ENCODE measurements at regions not wholly inside any gene's neighbourhood (a gene's known extent, or its start where the extent isn't known, plus 50 kb on each side); places are given as distances from the start of the nearest gene placed in this dataset.

GRCh38 chr12:114838480-114838879 is 154.5 kb upstream of the TBX3 start (continued):
- no peak for TF ChIP-seq CHD7 (IDR thresholded peaks at IDR 0.05; ENCODE audit: insufficient replicate concordance, low read length)
- TF ChIP-seq NRF1 (IDR thresholded peaks at IDR 0.05; ENCODE audit: low read depth, low read length), result no peak
- TF ChIP-seq YY1 (IDR thresholded peaks at IDR 0.05; ENCODE audit: low read depth, low read length), result 0 out of 2 replicates have a peak, but pooled peaks have one; percentile 7
- no peak for TF ChIP-seq ASH2L (IDR thresholded peaks at IDR 0.05; ENCODE audit: low read length)
- TF ChIP-seq SAP30 (IDR thresholded peaks at IDR 0.05; ENCODE audit: insufficient read depth, insufficient replicate concordance, low read length), result no peak

All from H1 (cell line).